SK-N-SH (cell line): ENCODE measurements at regions not wholly inside any gene's neighbourhood (a gene's known extent, or its start where the extent isn't known, plus 50 kb on each side); places are given as distances from the start of the nearest gene placed in this dataset.
A peak's percentile ranks its signal among the peaks of the same experiment; 100 is the strongest.

Experiments used
- CTCF ChIA-PET: fragments of 300-600, 350-600 bp; formaldehyde crosslinking; extraction: SDS; loops from one replicate; lab custom pipeline; 2021; lab: Yijun Ruan, JAX
- POLR2A ChIA-PET: fragments of 350-600 bp; sonication (Branson Sonifier 250); formaldehyde crosslinking; extraction: SDS; loops from one replicate; lab custom pipeline; 2020; ENCODE audit warnings: antibody characterized with exemption, inconsistent platforms; lab: Yijun Ruan, JAX
- DNase-seq: peaks from one replicate; pipeline ENCODE4 v3.0.0; 2012
- H2AFZ ChIP-seq: fragments of 200-600 bp; sonication (generic); 2 replicates; pipeline ENCODE4 v1.8.1; 2016; ENCODE audit warnings: antibody characterized with exemption, mild to moderate bottlenecking, low read depth
- H3F3A ChIP-seq: fragments of 200-600 bp; sonication (generic); replicated peaks from 2 replicates; pipeline ENCODE3; 2016; ENCODE audit warnings: antibody characterized with exemption, mild to moderate bottlenecking; ENCODE audit not compliant: insufficient read depth
- H3K27ac ChIP-seq, 2 experiments: fragments of 200-500 bp in 1 of 2; fragments of 200-600 bp in 1 of 2; sonication (Bioruptor generic) in 1 of 2; sonication (generic), shearing (Covaris generic) in 1 of 2; 2 replicates each; pipeline versions ENCODE4 v1.5.1 to v1.6.1; 2014 to 2016; ENCODE audit warnings: low read depth in 2 of 2, inconsistent platforms in 1 of 2, low read length in 1 of 2, mild to moderate bottlenecking in 1 of 2, mixed read lengths in 1 of 2
- H3K27me3 ChIP-seq: fragments of 200-600 bp; sonication (generic), shearing (Covaris generic); 2 replicates; pipeline ENCODE4 v1.6.1; 2016; ENCODE audit warnings: mixed run types; ENCODE audit not compliant: insufficient read depth
- H3K36me3 ChIP-seq, 2 experiments: fragments of 200-500 bp in 1 of 2; fragments of 200-600 bp in 1 of 2; sonication (Bioruptor generic) in 1 of 2; sonication (generic) in 1 of 2; replicated peaks in 1 of 2; 2 replicates each; pipeline versions ENCODE3 to v1.5.1; 2014 to 2016; ENCODE audit warnings: low read length in 1 of 2, mild to moderate bottlenecking in 1 of 2; ENCODE audit not compliant: insufficient read depth in 2 of 2, control insufficient read depth in 1 of 2
- H3K4me1 ChIP-seq, 2 experiments: fragments of 200-500 bp in 1 of 2; fragments of 200-600 bp in 1 of 2; sonication (Bioruptor generic) in 1 of 2; sonication (generic), shearing (Covaris generic) in 1 of 2; 2 replicates each; pipeline versions ENCODE4 v1.5.1 to v1.6.1; 2014 to 2016; ENCODE audit warnings: low read depth in 1 of 2, low read length in 1 of 2, mixed run types in 1 of 2; ENCODE audit not compliant: insufficient read depth in 2 of 2, control insufficient read depth in 1 of 2
- H3K4me2 ChIP-seq: fragments of 200-600 bp; sonication (generic), shearing (Covaris generic); 2 replicates; pipeline ENCODE4 v1.6.1; 2017; ENCODE audit warnings: mixed run types
- H3K4me3 ChIP-seq, 2 experiments: fragments of 200-500 bp in 1 of 2; fragments of 200-600 bp in 1 of 2; sonication (Bioruptor generic) in 1 of 2; sonication (generic), shearing (Covaris generic) in 1 of 2; 2 replicates each; pipeline versions ENCODE4 v1.5.1 to v1.8.1; 2014 to 2016; ENCODE audit warnings: low read depth in 2 of 2, inconsistent platforms in 1 of 2, low read length in 1 of 2, mild to moderate bottlenecking in 1 of 2, mixed read lengths in 1 of 2, moderate library complexity in 1 of 2
- H3K79me2 ChIP-seq: fragments of 200-600 bp; sonication (generic); 2 replicates; pipeline ENCODE4 v1.8.1; 2017; ENCODE audit warnings: mild to moderate bottlenecking; ENCODE audit not compliant: insufficient read depth
- H3K9ac ChIP-seq: fragments of 200-600 bp; sonication (generic); 2 replicates; pipeline ENCODE4 v1.6.1; 2017; ENCODE audit warnings: mixed run types
- H3K9me2 ChIP-seq: fragments of 200-600 bp; sonication (generic); 2 replicates; pipeline ENCODE4 v1.6.1; 2017; ENCODE audit warnings: mixed run types
- H3K9me3 ChIP-seq: fragments of 200-600 bp; sonication (generic); 2 replicates; pipeline ENCODE4 v1.6.1; 2017; ENCODE audit warnings: mixed run types, mild to moderate bottlenecking, moderate library complexity
- H4K20me1 ChIP-seq: fragments of 200-600 bp; sonication (generic); 2 replicates; pipeline ENCODE4 v1.6.1; 2017; ENCODE audit warnings: mild to moderate bottlenecking, mixed run types; ENCODE audit not compliant: insufficient read depth
- CHD2 ChIP-seq: fragments of 150-350 bp; IDR thresholded peaks from 2 replicates; pipeline ENCODE4 v1.6.1; 2018; ENCODE audit warnings: low read length; ENCODE audit not compliant: partially characterized antibody
- ELF1 ChIP-seq: IDR thresholded peaks from 2 replicates; pipeline ENCODE4 v1.4.0; 2012
- EP300 ChIP-seq, 2 experiments: IDR thresholded peaks; 2 replicates each; pipeline versions ENCODE4 v1.4.0 to v1.6.1; 2012; ENCODE audit warnings: borderline replicate concordance in 1 of 2, low read depth in 1 of 2, low read length in 1 of 2
- EZH2phosphoT487 ChIP-seq: fragments of 200-600 bp; sonication (generic); IDR thresholded peaks from 2 replicates; pipeline ENCODE4 v1.6.1; 2017; ENCODE audit warnings: low read depth, mixed run types, mild to moderate bottlenecking, antibody characterized with exemption, moderate library complexity, borderline replicate concordance
- JUND ChIP-seq: IDR thresholded peaks from 2 replicates; pipeline ENCODE4 v1.4.0; 2012
- NFIC ChIP-seq: IDR thresholded peaks from 2 replicates; pipeline ENCODE4 v1.4.0; 2012; ENCODE audit warnings: borderline replicate concordance
- POLR2AphosphoS5 ChIP-seq: IDR thresholded peaks from 2 replicates; pipeline ENCODE4 v1.6.1; 2012; ENCODE audit warnings: low read depth, low read length
- RCOR1 ChIP-seq: fragments of 150-350 bp; IDR thresholded peaks from 2 replicates; pipeline ENCODE4 v1.6.1; 2017; ENCODE audit warnings: antibody characterized with exemption, low read length
- RXRA ChIP-seq: IDR thresholded peaks from 2 replicates; pipeline ENCODE4 v1.4.0; 2012; ENCODE audit warnings: low read depth, mild to moderate bottlenecking, borderline replicate concordance
- SIN3A ChIP-seq: IDR thresholded peaks from 2 replicates; pipeline ENCODE4 v1.6.1; 2012; ENCODE audit warnings: low read depth, mild to moderate bottlenecking, low read length, moderate library complexity, borderline replicate concordance
- SMC3 ChIP-seq: IDR thresholded peaks from 2 replicates; pipeline ENCODE4 v1.6.1; 2012; ENCODE audit warnings: low read depth, low read length, improper control_type of control experiment
- TEAD4 ChIP-seq: IDR thresholded peaks from 2 replicates; pipeline ENCODE4 v1.4.0; 2012; ENCODE audit warnings: mild to moderate bottlenecking, borderline replicate concordance; ENCODE audit not compliant: insufficient read depth
- YY1 ChIP-seq: IDR thresholded peaks from 2 replicates; pipeline ENCODE4 v1.4.0; 2012; ENCODE audit warnings: low read depth, mild to moderate bottlenecking
- WGBS: methylation state at CpG from one replicate; pipeline ENCODE4 v1.1.6; 2017; ENCODE audit warnings: low lambda C conversion rate; 5-methylcytosine and 5-hydroxymethylcytosine counted together
- TF ChIP-seq, protein P1 (sequence below): fragments of 200-600 bp; sonication (generic); IDR thresholded peaks from 2 replicates; pipeline ENCODE4 v1.6.1; 2017; ENCODE audit warnings: antibody characterized with exemption, mild to moderate bottlenecking, moderate library complexity
- TF ChIP-seq, protein P2 (sequence below): IDR thresholded peaks from 2 replicates; pipeline ENCODE4 v1.4.0; 2012; ENCODE audit warnings: low read depth, borderline replicate concordance
- TF ChIP-seq, protein P3 (sequence below): IDR thresholded peaks from 2 replicates; pipeline ENCODE4 v1.4.0; 2012; ENCODE audit warnings: low read depth, borderline replicate concordance
- TF ChIP-seq, protein P4 (sequence below): fragments of 150-350 bp; IDR thresholded peaks from 2 replicates; pipeline ENCODE4 v1.6.1; 2016; ENCODE audit warnings: mild to moderate bottlenecking, low read depth, low read length
- TF ChIP-seq, protein P5 (sequence below): fragments of 150-350 bp; IDR thresholded peaks from 2 replicates; pipeline ENCODE4 v1.6.1; 2017; ENCODE audit warnings: antibody characterized with exemption, low read length, low read depth, borderline replicate concordance
- TF ChIP-seq, protein P6 (sequence below): IDR thresholded peaks from 2 replicates; pipeline ENCODE4 v1.4.0; 2012; ENCODE audit warnings: low read depth

DNA sequence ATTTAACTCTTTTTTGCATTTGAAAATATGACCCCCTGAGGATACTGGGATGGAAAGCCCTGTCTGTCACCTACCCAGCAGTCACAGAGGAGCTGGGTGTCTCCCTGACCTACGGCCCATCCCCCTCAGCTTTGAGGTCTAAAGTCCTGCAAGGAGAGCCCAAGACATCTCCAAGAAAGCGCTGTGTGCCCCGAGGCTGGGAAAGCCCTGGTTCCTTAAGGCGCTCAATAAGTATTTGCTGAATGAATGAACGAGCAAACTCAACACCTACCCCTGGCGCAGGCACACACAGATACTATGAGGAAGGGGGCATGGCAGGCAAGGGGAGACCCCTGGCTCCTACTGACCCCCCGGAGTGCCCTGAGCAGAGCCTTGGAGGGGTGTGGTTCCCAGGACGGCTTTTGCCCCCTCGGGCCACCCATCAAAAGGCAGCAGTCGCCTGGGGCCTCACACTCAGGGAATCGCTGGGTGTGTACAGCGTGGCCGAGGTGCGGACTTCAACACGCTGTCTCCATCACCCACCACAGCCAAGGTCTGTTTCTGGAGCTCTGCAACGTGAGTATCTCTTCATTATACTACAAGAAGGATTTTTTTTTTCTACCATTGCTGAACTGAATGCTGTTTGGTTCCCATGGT is 211.6 kb downstream of the ERCC6L2 start:
- no peak overlapping the region for H3K4me3 ChIP-seq
- TF ChIP-seq, protein P1, sequence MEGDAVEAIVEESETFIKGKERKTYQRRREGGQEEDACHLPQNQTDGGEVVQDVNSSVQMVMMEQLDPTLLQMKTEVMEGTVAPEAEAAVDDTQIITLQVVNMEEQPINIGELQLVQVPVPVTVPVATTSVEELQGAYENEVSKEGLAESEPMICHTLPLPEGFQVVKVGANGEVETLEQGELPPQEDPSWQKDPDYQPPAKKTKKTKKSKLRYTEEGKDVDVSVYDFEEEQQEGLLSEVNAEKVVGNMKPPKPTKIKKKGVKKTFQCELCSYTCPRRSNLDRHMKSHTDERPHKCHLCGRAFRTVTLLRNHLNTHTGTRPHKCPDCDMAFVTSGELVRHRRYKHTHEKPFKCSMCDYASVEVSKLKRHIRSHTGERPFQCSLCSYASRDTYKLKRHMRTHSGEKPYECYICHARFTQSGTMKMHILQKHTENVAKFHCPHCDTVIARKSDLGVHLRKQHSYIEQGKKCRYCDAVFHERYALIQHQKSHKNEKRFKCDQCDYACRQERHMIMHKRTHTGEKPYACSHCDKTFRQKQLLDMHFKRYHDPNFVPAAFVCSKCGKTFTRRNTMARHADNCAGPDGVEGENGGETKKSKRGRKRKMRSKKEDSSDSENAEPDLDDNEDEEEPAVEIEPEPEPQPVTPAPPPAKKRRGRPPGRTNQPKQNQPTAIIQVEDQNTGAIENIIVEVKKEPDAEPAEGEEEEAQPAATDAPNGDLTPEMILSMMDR = no peak
- TF ChIP-seq, protein P2, sequence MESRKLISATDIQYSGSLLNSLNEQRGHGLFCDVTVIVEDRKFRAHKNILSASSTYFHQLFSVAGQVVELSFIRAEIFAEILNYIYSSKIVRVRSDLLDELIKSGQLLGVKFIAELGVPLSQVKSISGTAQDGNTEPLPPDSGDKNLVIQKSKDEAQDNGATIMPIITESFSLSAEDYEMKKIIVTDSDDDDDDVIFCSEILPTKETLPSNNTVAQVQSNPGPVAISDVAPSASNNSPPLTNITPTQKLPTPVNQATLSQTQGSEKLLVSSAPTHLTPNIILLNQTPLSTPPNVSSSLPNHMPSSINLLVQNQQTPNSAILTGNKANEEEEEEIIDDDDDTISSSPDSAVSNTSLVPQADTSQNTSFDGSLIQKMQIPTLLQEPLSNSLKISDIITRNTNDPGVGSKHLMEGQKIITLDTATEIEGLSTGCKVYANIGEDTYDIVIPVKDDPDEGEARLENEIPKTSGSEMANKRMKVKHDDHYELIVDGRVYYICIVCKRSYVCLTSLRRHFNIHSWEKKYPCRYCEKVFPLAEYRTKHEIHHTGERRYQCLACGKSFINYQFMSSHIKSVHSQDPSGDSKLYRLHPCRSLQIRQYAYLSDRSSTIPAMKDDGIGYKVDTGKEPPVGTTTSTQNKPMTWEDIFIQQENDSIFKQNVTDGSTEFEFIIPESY = no peak
- TF ChIP-seq NFIC (no peak), EP300 (IDR thresholded peaks at IDR 0.05; ENCODE audit: borderline replicate concordance in 1 of 2, low read depth in 1 of 2, low read length in 1 of 2) (no peak), JUND (no peak), SMC3 (no peak)
- TF ChIP-seq, protein P3, sequence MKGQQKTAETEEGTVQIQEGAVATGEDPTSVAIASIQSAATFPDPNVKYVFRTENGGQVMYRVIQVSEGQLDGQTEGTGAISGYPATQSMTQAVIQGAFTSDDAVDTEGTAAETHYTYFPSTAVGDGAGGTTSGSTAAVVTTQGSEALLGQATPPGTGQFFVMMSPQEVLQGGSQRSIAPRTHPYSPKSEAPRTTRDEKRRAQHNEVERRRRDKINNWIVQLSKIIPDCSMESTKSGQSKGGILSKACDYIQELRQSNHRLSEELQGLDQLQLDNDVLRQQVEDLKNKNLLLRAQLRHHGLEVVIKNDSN = no peak
- no peak overlapping the region for H3K27ac ChIP-seq
- no peaks in the 10 kb centered on the region for H3K9me2 ChIP-seq
- H3K4me2 ChIP-seq = no peak overlapping the region
- DNase-seq = no peak
- WGBS = 55% methylated on average over 12 of the region's 16 CpGs
- H3K9ac ChIP-seq = no peak overlapping the region
- no peaks in the 10 kb centered on the region for H4K20me1 ChIP-seq
- H3K4me1 ChIP-seq = peaks cover 0 to 41% of the 10 kb centered on the region in 2 experiments; a peak in 2 of 4 replicates
- no peaks in the 10 kb centered on the region for H3K79me2 ChIP-seq
- no peaks in the 10 kb centered on the region; the same call in 1 of the 2 replicates for H3K27me3 ChIP-seq
- H3K36me3 ChIP-seq = no peaks in the 10 kb centered on the region
- POLR2A ChIA-PET = interaction anchor here (0.9 kb wide), 1 partner anchor 18 kb away, joined by 3 read pairs; no protein-coding TSS in a partner anchor
- CTCF ChIA-PET = interaction anchor here (1.6 kb wide), 1 partner anchor 131 kb away, joined by 3 read pairs; no protein-coding TSS in a partner anchor
- H3K9me3 ChIP-seq = no peaks in the 10 kb centered on the region
- H2AFZ ChIP-seq = no peak overlapping the region
- no peaks in the 10 kb centered on the region for H3F3A ChIP-seq

DNA sequence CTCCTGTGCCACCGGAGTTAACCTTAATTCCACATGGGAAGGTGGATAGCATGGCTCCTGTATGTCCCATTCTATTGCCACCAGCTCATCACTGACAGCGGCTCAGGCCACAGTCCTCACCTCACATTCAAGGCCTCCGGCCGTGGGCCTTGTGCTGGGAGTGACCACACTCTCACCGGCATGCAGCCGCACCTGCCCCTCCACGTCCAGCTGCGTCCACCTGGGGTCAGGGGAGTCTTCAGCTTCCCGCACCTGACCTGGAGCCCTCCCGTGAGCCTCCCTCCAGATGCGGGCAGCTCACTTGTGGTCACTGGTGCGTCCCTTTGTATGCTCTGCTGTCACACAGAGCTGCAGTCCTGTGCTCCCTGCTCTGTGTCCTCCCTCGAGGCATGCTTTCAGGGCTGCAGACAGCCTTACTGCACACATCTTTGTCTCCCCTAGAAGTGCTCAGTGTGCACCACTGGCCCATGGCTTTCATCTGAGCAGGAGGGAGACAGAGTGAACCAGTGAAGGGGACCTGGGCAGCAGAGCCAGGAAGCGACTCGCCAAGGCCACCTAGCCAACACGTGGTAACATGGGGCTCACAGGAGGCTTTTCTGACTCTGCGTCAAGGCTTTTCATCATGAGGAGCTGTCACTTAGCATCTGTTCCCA is 210.1 kb downstream of the ERCC6L2 start:
- H3K27ac ChIP-seq = peak overlapping the region in 1 of 2 experiments; percentile 97; a peak in 1 of 4 replicates
- no peaks in the 10 kb centered on the region; the same call in 1 of the 2 replicates for H3K27me3 ChIP-seq
- no peak overlapping the region for H3K9ac ChIP-seq
- H3F3A ChIP-seq = no peaks in the 10 kb centered on the region
- no peak overlapping the region for H2AFZ ChIP-seq
- POLR2A ChIA-PET = no interaction called here
- no peaks in the 10 kb centered on the region for H3K79me2 ChIP-seq
- H3K4me2 ChIP-seq = no peak overlapping the region
- H3K4me3 ChIP-seq = no peak overlapping the region
- H3K9me2 ChIP-seq = no peaks in the 10 kb centered on the region
- H4K20me1 ChIP-seq = no peaks in the 10 kb centered on the region
- 56% methylated on average over 11 of the region's 17 CpGs for WGBS
- H3K9me3 ChIP-seq = no peaks in the 10 kb centered on the region
- H3K36me3 ChIP-seq = no peaks in the 10 kb centered on the region
- CTCF ChIA-PET = interaction anchor here (0.6 to 1.4 kb wide), 4 partner anchors 116 to 1375 kb away, joined by 3 to 4 read pairs (median 3); no protein-coding TSS in a partner anchor
- DNase-seq = peak; percentile 9
- H3K4me1 ChIP-seq = peaks cover 0 to 41% of the 10 kb centered on the region in 2 experiments; a peak in 2 of 4 replicates
- TF ChIP-seq EZH2phosphoT487 (no peak), POLR2AphosphoS5 (no peak), RXRA (no peak), NFIC (no peak), RCOR1 (no peak), SMC3 (no peak), ELF1 (no peak), SIN3A (no peak), YY1 (no peak), CHD2 (no peak), TEAD4 (no peak)
- TF ChIP-seq, protein P4, sequence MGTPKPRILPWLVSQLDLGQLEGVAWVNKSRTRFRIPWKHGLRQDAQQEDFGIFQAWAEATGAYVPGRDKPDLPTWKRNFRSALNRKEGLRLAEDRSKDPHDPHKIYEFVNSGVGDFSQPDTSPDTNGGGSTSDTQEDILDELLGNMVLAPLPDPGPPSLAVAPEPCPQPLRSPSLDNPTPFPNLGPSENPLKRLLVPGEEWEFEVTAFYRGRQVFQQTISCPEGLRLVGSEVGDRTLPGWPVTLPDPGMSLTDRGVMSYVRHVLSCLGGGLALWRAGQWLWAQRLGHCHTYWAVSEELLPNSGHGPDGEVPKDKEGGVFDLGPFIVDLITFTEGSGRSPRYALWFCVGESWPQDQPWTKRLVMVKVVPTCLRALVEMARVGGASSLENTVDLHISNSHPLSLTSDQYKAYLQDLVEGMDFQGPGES = no peak
- TF ChIP-seq, protein P5, sequence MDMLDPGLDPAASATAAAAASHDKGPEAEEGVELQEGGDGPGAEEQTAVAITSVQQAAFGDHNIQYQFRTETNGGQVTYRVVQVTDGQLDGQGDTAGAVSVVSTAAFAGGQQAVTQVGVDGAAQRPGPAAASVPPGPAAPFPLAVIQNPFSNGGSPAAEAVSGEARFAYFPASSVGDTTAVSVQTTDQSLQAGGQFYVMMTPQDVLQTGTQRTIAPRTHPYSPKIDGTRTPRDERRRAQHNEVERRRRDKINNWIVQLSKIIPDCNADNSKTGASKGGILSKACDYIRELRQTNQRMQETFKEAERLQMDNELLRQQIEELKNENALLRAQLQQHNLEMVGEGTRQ = no peak
- TF ChIP-seq, protein P6, sequence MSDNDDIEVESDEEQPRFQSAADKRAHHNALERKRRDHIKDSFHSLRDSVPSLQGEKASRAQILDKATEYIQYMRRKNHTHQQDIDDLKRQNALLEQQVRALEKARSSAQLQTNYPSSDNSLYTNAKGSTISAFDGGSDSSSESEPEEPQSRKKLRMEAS = no peak
